ENCODE measurements at regions not wholly inside any gene's neighbourhood (a gene's known extent, or its start where the extent isn't known, plus 50 kb on each side); places are given as distances from the start of the nearest gene placed in this dataset.
"Not testable (repeated sequence)": the region's sequence is repeated elsewhere in the genome, so short reads cannot be mapped to it uniquely, and the experiment has no call there.

GRCh38 chr10:3395458-3395861 is 222.9 kb upstream of the PITRM1 start:
- DNase-seq (ENCODE audit: low read depth in 1 of 2, low spot score in 1 of 2) = no peak

DNA sequence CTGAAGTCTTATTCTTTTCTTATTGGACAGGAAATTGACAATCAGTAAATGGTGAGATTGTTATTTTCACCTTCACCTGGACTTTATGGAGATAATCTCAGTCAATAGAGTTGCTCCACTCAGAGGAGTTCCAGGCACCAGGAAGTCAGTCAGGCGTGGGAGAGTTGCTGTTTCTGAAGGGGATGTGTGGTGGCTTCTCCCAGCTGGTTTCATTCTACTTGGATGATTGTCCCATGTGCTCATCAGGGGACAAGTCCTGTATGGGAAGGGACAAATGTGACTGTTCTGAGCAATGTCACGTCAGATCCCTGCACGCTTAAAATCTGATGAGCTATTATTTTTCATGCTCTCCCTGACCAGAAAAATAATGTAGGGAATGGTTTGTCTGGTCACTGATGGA is 222.5 kb upstream of the PITRM1 start:
- DNase-seq (ENCODE audit: low read depth in 1 of 2, low spot score in 1 of 2) = no peak

- no peak for DNase-seq (ENCODE audit: low read depth in 1 of 2, low spot score in 1 of 2)
Measured at GRCh38 chr10:3393958-3394357, 221.4 kb upstream of the PITRM1 start.

- no peak for DNase-seq (ENCODE audit: low read depth in 1 of 2, low spot score in 1 of 2)
Measured at GRCh38 chr10:3391657-3392056, 219.1 kb upstream of the PITRM1 start.

- DNase-seq (ENCODE audit: low read depth in 1 of 2, low spot score in 1 of 2) = no peak
Measured at GRCh38 chr10:3389130-3389529, 216.5 kb upstream of the PITRM1 start.

- DNase-seq (ENCODE audit: low read depth in 1 of 2, low spot score in 1 of 2) = no peak
Measured at GRCh38 chr10:3385487-3385886, 212.9 kb upstream of the PITRM1 start.

- DNase-seq (ENCODE audit: low read depth in 1 of 2, low spot score in 1 of 2) = no peak
Measured at GRCh38 chr10:3382092-3382491, 209.5 kb upstream of the PITRM1 start.

DNA sequence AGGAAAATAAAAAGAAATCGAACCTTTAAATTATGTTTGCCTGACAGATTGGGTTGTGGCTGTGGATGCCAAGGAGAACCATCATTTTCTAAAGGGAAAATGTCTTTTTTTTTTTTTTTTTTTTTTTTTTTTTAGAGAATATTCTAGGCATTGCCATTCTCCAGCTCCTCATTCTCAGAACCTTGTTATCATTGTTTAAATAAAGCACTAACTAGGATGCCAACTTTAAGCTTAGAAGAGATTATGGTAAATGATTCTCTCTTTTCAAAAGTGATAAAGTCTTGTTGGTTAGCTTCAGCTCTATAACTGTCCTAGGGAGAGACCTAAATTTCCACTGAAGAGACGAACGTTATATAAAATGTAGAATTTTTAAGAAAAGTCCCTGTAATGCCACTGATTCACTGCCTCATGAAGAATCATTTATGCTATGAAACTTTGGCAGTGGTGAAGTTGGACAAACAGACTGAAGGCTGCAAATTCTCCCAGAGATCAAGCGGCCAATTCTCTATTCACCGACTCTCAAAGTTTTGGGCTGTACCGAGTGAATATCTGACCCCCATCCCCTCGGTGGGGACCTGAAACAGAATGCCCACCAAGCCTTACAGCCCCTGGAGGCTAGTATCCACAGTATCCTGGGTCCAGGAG is 207.9 kb upstream of the PITRM1 start:
- no peak for DNase-seq (ENCODE audit: low read depth in 1 of 2, low spot score in 1 of 2)

- DNase-seq (ENCODE audit: low read depth in 1 of 2, low spot score in 1 of 2) = no peak
Measured at GRCh38 chr10:3376631-3377030, 204.0 kb upstream of the PITRM1 start.

DNA sequence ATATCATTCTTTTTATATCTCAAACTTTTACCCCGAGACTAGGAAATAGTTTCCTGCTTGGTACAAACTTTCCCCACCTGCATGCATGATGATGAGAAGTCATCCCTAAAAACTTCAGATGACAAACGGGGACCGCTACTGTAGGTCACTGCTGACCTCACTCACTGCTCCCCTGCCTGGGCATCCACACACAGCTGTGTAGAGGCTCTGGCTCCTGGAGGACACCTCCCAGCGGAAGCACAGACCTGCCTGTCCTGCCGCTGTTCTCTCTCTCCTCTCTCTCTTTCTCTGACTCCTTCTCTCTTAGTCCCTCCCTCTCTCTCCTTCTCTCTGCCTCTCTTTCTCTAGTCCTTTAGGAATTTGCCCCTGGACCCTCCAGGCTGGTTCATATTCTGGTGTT is 202.9 kb upstream of the PITRM1 start:
- DNase-seq (ENCODE audit: low read depth in 1 of 2, low spot score in 1 of 2) = no peak

GRCh38 chr10:3374914-3375313 is 202.3 kb upstream of the PITRM1 start:
- DNase-seq (ENCODE audit: low read depth in 1 of 2, low spot score in 1 of 2) = no peak

GRCh38 chr10:3373374-3374027 is 200.9 kb upstream of the PITRM1 start:
- not testable (repeated sequence) for DNase-seq (ENCODE audit: low read depth in 1 of 2, low spot score in 1 of 2)

DNA sequence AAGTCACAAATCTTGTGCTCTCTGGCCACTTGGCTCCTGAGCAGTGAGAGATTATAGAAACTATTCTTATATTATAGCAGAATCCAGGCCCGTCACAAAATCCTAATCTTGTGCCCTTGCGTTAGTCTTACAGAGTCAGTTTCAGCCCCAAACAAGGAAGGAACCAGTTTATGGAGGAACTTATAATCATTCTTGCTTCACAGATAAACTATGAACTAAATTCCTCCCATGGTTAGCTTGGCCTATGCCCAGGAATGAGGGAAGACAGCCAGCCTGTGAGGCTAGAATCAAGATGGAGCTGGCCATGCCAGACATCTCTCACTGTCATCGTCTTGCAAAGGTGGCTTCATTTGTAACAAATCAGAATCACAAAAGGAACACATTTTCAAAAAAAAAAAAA is 199.7 kb upstream of the PITRM1 start:
- DNase-seq (ENCODE audit: low read depth in 1 of 2, low spot score in 1 of 2) = no peak

- not testable (repeated sequence) for DNase-seq (ENCODE audit: low read depth in 1 of 2, low spot score in 1 of 2)
Measured at GRCh38 chr10:3371624-3372023, 199.0 kb upstream of the PITRM1 start.

DNA sequence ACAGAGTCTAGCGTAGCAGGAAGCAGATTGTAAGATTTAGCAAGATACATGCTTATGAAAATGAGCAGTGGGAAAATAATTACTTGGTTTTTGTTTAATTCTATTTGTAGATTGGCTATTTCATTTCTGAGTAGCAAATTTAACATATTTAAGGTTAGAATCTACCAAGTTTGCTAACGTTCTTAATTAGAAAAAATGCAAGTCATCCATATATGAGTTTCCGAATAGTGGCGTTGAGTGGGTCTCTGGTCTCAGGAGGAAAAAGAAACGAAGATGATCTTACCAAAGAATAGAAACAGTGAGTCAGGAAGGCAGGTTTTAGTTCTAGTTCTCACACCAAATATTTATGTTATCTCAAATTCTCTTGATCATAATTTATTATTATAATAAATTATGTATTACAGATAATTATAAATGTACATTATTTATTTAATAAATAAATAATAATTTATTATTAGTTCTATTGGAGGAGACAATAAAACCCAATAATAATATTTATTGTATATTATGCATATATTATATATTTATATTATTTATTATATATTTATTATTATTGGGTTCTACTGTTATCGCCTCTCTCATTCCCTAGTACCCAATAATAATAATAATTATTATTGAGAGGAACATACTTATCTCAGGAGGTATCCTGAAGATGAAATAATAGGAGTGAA is 194.3 kb upstream of the PITRM1 start:
- DNase-seq (ENCODE audit: low read depth in 1 of 2, low spot score in 1 of 2) = no peak

GRCh38 chr10:3366043-3366442 is 193.5 kb upstream of the PITRM1 start:
- no peak for DNase-seq (ENCODE audit: low read depth in 1 of 2, low spot score in 1 of 2)

- DNase-seq (ENCODE audit: low read depth in 1 of 2, low spot score in 1 of 2) = no peak
Measured at GRCh38 chr10:3365630-3366029, 193.0 kb upstream of the PITRM1 start.

- DNase-seq (ENCODE audit: low read depth in 1 of 2, low spot score in 1 of 2) = no peak
Measured at GRCh38 chr10:3364768-3365480, 192.3 kb upstream of the PITRM1 start.

GRCh38 chr10:3363311-3364045 is 190.9 kb upstream of the PITRM1 start:
- no peak for DNase-seq (ENCODE audit: low read depth in 1 of 2, low spot score in 1 of 2)

- no peak for DNase-seq (ENCODE audit: low read depth in 1 of 2, low spot score in 1 of 2)
Measured at GRCh38 chr10:3362394-3362793, 189.8 kb upstream of the PITRM1 start.

DNA sequence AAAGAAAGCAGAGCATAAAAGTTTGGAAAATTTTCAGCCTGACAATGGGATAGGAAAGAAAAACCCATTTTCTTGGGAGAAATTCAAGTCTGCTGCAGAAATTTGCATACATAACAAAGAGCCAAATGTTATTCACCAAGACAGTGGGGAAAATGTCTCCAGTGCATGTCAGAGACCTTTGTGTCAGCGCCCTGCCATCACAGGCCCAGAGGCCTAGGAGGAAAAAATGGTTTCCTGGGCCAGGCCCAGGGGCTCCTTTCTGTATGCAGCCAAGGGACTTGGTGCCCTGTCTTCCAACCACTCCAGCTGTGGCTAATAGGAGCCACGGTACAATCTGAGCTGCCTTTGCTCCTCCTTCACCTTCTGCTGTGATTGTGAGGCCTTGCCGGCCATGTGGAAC is 189.1 kb upstream of the PITRM1 start:
- no peak for DNase-seq (ENCODE audit: low read depth in 1 of 2, low spot score in 1 of 2)
